ENCODE measurements at regions not wholly inside any gene's neighbourhood (a gene's known extent, or its start where the extent isn't known, plus 50 kb on each side); places are given as distances from the start of the nearest gene placed in this dataset.
A peak's percentile ranks its signal among the peaks of the same experiment; 100 is the strongest.

DNA sequence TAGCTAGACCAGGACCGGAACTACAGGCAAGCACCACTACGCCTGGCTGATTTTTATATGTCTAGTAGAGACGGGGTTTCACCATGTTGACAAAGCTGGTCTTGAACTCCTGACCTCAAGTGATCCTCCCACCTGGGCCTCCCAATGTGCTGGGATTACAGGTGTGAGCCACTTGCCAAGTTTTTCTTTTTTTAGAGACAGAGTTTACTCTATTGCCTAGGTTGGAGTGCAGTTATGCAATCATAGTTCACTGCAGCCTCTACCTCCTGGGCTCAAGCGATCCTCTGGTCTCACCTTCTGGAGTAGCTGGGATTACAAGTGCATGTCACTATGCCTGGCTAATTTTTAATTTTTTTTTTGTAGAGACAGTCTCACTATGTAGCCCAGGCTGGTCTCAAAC is 201.5 kb upstream of the TBX3 start:
- no peak for TF ChIP-seq POLR2A (IDR thresholded peaks at IDR 0.05)
- TF ChIP-seq, protein P1, sequence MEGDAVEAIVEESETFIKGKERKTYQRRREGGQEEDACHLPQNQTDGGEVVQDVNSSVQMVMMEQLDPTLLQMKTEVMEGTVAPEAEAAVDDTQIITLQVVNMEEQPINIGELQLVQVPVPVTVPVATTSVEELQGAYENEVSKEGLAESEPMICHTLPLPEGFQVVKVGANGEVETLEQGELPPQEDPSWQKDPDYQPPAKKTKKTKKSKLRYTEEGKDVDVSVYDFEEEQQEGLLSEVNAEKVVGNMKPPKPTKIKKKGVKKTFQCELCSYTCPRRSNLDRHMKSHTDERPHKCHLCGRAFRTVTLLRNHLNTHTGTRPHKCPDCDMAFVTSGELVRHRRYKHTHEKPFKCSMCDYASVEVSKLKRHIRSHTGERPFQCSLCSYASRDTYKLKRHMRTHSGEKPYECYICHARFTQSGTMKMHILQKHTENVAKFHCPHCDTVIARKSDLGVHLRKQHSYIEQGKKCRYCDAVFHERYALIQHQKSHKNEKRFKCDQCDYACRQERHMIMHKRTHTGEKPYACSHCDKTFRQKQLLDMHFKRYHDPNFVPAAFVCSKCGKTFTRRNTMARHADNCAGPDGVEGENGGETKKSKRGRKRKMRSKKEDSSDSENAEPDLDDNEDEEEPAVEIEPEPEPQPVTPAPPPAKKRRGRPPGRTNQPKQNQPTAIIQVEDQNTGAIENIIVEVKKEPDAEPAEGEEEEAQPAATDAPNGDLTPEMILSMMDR (IDR thresholded peaks at IDR 0.05), result peak in 1 of 4 donors; percentile 14
